Activated CD8-positive, alpha-beta T cell treated with anti-CD3 and anti-CD28 coated beads, Interleukin-2, amount 10 ng/mL, durations not matched to agents 7 days and 5 days (primary cell): ENCODE measurements at regions not wholly inside any gene's neighbourhood (a gene's known extent, or its start where the extent isn't known, plus 50 kb on each side); places are given as distances from the start of the nearest gene placed in this dataset.

Experiments used
- ATAC-seq: fragments of 150-1000 bp; cut with Tn5 transposase; one replicate; pipeline ENCODE4 v1.10.0; 2021; ENCODE audit warnings: moderate library complexity
- CTCF ChIA-PET: fragments of 350-600 bp; sonication (Branson Sonifier 250); formaldehyde crosslinking; loops from one replicate; lab custom pipeline; 2021; ENCODE audit warnings: antibody characterized with exemption; lab: Charles Lee
- POLR2A ChIA-PET: fragments of 350-600 bp; sonication (Branson Sonifier 250); formaldehyde crosslinking; loops from one replicate; lab custom pipeline; 2021; ENCODE audit warnings: antibody characterized with exemption; lab: Charles Lee
- DNase-seq: peaks from one replicate; pipeline ENCODE4 v3.0.0-alpha.2; 2020
- H3K27ac Mint-ChIP-seq: one replicate; pipeline ENCODE4 v1.8.0; 2021; ENCODE audit warnings: mild to moderate bottlenecking, mixed read lengths
- H3K27me3 Mint-ChIP-seq: one replicate; pipeline ENCODE4 v1.8.0; 2021; ENCODE audit warnings: low read depth, mixed read lengths
- H3K36me3 Mint-ChIP-seq: one replicate; pipeline ENCODE4 v1.8.0; 2021; ENCODE audit warnings: low read depth, mixed read lengths
- H3K4me1 Mint-ChIP-seq: one replicate; pipeline ENCODE4 v1.8.0; 2021; ENCODE audit warnings: low read depth, mixed read lengths
- H3K4me3 Mint-ChIP-seq: one replicate; pipeline ENCODE4 v1.8.0; 2021; ENCODE audit warnings: mild to moderate bottlenecking, mixed read lengths
- H3K9me3 Mint-ChIP-seq: one replicate; pipeline ENCODE4 v1.8.0; 2022; ENCODE audit warnings: mixed read lengths; ENCODE audit not compliant: insufficient read depth

DNA sequence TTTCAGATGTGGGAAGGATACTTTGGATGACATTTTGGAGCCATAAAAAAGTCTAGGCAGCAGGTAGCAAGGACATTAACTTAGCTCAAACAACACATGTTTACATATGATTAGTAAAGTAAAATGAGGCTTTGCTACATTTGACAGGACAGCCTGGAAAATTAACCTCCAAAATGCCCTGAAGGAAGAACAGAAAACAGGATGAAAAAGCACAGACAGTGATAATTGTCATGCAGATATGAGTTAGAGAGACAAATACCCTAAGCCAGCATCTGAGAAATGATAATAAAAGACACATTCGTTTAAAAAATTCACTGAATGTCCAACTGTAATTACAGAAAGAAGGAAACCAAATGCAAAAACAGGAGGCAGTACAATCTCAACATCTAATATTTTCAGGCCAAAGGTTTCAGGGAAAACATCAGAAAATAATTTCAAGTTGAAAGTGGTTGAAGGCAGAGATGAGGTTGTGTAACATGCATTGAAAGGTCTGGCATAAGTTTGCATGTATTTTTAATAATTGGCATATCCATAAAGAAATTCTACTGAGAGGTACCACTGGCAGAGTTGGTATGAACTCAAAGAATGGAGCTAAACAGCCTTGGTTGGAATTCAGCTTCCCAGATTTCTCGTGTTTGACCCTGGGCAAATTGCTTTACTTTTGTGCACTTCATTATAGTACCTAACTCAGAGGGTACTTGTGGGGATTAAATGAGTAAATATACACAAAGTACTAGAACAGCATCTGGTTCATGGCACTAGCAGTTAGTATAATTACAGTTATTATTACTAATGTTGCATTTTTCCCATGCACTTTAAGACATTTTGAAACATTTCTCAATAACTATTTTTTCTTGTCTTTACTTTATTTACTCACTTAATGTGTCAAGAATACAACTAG is 54.4 kb upstream of the MAP9 start:
- Mint-ChIP-seq H3K4me1 (no peaks in the 10 kb centered on the region), H3K27me3 (peaks cover 2% of the 10 kb centered on the region), H3K36me3 (no peaks in the 10 kb centered on the region), H3K4me3 (no peak overlapping the region), H3K9me3 (no peaks in the 10 kb centered on the region), H3K27ac (no peak overlapping the region)
- DNase-seq = no peak
- CTCF ChIA-PET = interaction anchor here (1.1 to 1.8 kb wide), 2 partner anchors 12 to 523 kb away, joined by 3 to 5 read pairs; partner anchors contain the start of gene CTSO
- ATAC-seq = no peak
- POLR2A ChIA-PET = no interaction called here

DNA sequence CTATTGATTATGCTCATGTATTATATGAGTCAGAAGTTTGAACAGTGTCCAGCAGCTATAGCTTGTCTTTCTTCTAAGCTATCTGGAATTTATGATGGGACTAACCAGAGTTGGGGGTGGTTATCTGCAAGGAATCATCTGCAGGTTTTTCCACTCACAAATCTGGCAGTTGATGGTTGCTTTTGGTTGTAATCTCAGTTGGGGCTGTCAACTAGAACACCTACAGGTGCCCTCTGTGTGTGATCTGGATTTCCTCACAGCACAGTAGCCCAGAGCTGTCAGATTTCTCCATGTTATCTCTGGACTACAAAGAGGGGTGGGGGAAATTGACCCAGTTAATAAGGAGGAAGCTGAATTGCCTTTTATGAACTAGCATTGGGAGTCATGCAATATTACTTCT is 51.4 kb upstream of the MAP9 start:
- Mint-ChIP-seq H3K9me3 (no peaks in the 10 kb centered on the region), H3K4me1 (no peaks in the 10 kb centered on the region), H3K27me3 (no peaks in the 10 kb centered on the region), H3K36me3 (no peaks in the 10 kb centered on the region), H3K27ac (no peak overlapping the region), H3K4me3 (no peak overlapping the region)
- no peak for DNase-seq
- ChIA-PET CTCF (no interaction called here), POLR2A (no interaction called here)
- ATAC-seq = no peak

DNA sequence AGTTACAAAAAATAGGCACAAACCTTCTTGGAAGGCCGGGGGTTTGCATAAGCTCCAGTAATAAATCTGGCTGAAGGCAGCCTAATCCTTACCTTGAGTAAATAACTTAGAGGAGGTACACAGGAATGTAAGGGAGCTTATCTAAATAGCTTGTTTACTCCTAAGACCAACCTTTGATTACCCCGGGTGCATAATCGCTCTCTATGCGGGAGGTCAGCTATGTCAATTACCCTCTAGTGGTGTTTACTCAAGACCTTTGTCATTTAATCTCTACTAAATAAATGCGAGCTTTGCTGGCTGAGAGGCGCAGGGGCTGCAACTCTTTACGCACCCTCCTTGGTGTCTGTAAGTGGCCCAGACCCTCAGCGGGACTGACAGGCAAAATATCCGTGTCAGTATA is 50.2 kb upstream of the MAP9 start:
- no peaks in the 10 kb centered on the region for H3K9me3 Mint-ChIP-seq
- CTCF ChIA-PET = no interaction called here
- H3K4me3 Mint-ChIP-seq = no peak overlapping the region
- ATAC-seq = no peak
- no peaks in the 10 kb centered on the region for H3K4me1 Mint-ChIP-seq
- POLR2A ChIA-PET = no interaction called here
- H3K27ac Mint-ChIP-seq = no peak overlapping the region
- no peaks in the 10 kb centered on the region for H3K27me3 Mint-ChIP-seq
- no peaks in the 10 kb centered on the region for H3K36me3 Mint-ChIP-seq
- DNase-seq = no peak
